PC-3 (cell line): ENCODE measurements at regions not wholly inside any gene's neighbourhood (a gene's known extent, or its start where the extent isn't known, plus 50 kb on each side); places are given as distances from the start of the nearest gene placed in this dataset.

Experiments used
- ATAC-seq: fragments of 200-7000 bp; cut with Tn5 transposase; 2 replicates; pipeline ENCODE4 v1.9.1; 2020; ENCODE audit warnings: mild to moderate bottlenecking, moderate library complexity
- BruUV-seq: library from RNA; stranded (reverse); fragments of 400-500 nt; replicated peaks from 2 replicates; lab custom pipeline; 2021; lab: Mats Ljungman, UMichigan
- CTCF ChIA-PET: fragments of 300-600 bp; sonication (Branson Sonifier 250); formaldehyde crosslinking; loops from one replicate; lab custom pipeline; 2022; ENCODE audit warnings: antibody characterized with exemption; lab: Charles Lee
- POLR2A ChIA-PET: fragments of 300-600 bp; sonication (Branson Sonifier 250); formaldehyde crosslinking; loops from one replicate; lab custom pipeline; 2022; ENCODE audit warnings: antibody characterized with exemption; ENCODE audit not compliant: unreplicated experiment; lab: Charles Lee
- DNase-seq: peaks from one replicate; pipeline ENCODE4 v3.0.0-alpha.2; 2015
- H2AFZ ChIP-seq: fragments of 300-600 bp; sonication (generic); 2 replicates; pipeline ENCODE4 v1.6.0; 2016; ENCODE audit warnings: antibody characterized with exemption, low read length
- H3F3A ChIP-seq: fragments of 300-600 bp; sonication (generic); one replicate; pipeline ENCODE4 v1.6.0; 2017; ENCODE audit warnings: antibody characterized with exemption, low read length, control low read depth, mild to moderate bottlenecking; ENCODE audit not compliant: unreplicated experiment
- H3K27ac ChIP-seq: fragments of 300-600 bp; sonication (generic); 2 replicates; pipeline ENCODE4 v1.5.1; 2016; ENCODE audit warnings: mild to moderate bottlenecking, low read length
- H3K27me3 ChIP-seq: fragments of 300-600 bp; sonication (generic); 2 replicates; pipeline ENCODE4 v1.6.1; 2016; ENCODE audit warnings: low read length, mixed read lengths
- H3K36me3 ChIP-seq: fragments of 300-600 bp; sonication (generic); 2 replicates; pipeline ENCODE4 v1.6.1; 2016; ENCODE audit warnings: low read depth, mixed run types, low read length, mixed read lengths
- H3K4me1 ChIP-seq: fragments of 300-600 bp; sonication (generic); 2 replicates; pipeline ENCODE4 v1.5.1; 2016; ENCODE audit warnings: low read length; ENCODE audit not compliant: insufficient read depth
- H3K4me2 ChIP-seq: fragments of 300-600 bp; sonication (generic); 2 replicates; pipeline ENCODE4 v1.6.0; 2016; ENCODE audit warnings: low read length
- H3K4me3 ChIP-seq: fragments of 300-600 bp; sonication (generic); 2 replicates; pipeline ENCODE4 v1.5.1; 2016; ENCODE audit warnings: mild to moderate bottlenecking, low read length, mixed read lengths
- H3K79me2 ChIP-seq: fragments of 300-600 bp; sonication (generic); 2 replicates; pipeline ENCODE4 v1.6.1; 2017; ENCODE audit warnings: low read length, mixed read lengths
- H3K9ac ChIP-seq: fragments of 300-600 bp; sonication (generic); 2 replicates; pipeline ENCODE4 v1.6.0; 2016; ENCODE audit warnings: mild to moderate bottlenecking, low read length
- H3K9me2 ChIP-seq: fragments of 300-600 bp; sonication (generic); replicated peaks from 2 replicates; pipeline ENCODE4 v1.6.1; 2016; ENCODE audit warnings: mixed run types, low read length, mixed read lengths
- H3K9me3 ChIP-seq: fragments of 300-600 bp; sonication (generic); 2 replicates; pipeline ENCODE4 v1.6.1; 2016; ENCODE audit warnings: low read length, mixed read lengths
- H4K20me1 ChIP-seq: fragments of 300-600 bp; sonication (generic); 2 replicates; pipeline ENCODE4 v1.6.1; 2016; ENCODE audit warnings: low read length, mixed read lengths
- CTCF ChIP-seq: fragments of 300-600 bp; sonication (generic); conservative IDR thresholded peaks from 2 replicates; pipeline ENCODE4 v1.5.1; 2017; ENCODE audit warnings: antibody characterized with exemption, low read depth, mild to moderate bottlenecking, low read length
- EZH2 ChIP-seq: fragments of 300-600 bp; sonication (generic); IDR thresholded peaks from one replicate; pipeline ENCODE4 v1.6.1; 2017; ENCODE audit warnings: antibody characterized with exemption, mild to moderate bottlenecking, low read length; ENCODE audit not compliant: unreplicated experiment
- EZH2phosphoT487 ChIP-seq: fragments of 300-600 bp; sonication (generic); IDR thresholded peaks from 2 replicates; pipeline ENCODE4 v1.6.1; 2018; ENCODE audit warnings: mild to moderate bottlenecking, antibody characterized with exemption, low read length, borderline replicate concordance
- intact Hi-C: fragments of 100-400 bp; cut with micrococcal nuclease; formaldehyde crosslinking; loops from 2 replicates; pipeline ENCODE4 v1.9.0; 2023

GRCh38 chrX:88378406-88378805, 368.6 kb upstream of the CPXCR1 start:
- no TSS peak for BruUV-seq
- no peak overlapping the region for H2AFZ ChIP-seq
- no peak overlapping the region for H3K4me3 ChIP-seq
- no peaks in the 10 kb centered on the region for H3F3A ChIP-seq
- ATAC-seq (no peak), DNase-seq (no peak)
- no peaks in the 10 kb centered on the region for H3K4me1 ChIP-seq
- intact Hi-C loops: no loop called here
- no peaks in the 10 kb centered on the region for H3K27me3 ChIP-seq
- H3K79me2 ChIP-seq: no peaks in the 10 kb centered on the region
- no peaks in the 10 kb centered on the region for H3K36me3 ChIP-seq
- no peak overlapping the region for H3K4me2 ChIP-seq
- no peaks in the 10 kb centered on the region for H3K9me3 ChIP-seq
- ChIA-PET POLR2A (no interaction called here), CTCF (no interaction called here)
- no peak overlapping the region for H3K9ac ChIP-seq
- H4K20me1 ChIP-seq: no peaks in the 10 kb centered on the region
- H3K9me2 ChIP-seq: no peaks in the 10 kb centered on the region
- H3K27ac ChIP-seq: no peak overlapping the region
- TF ChIP-seq EZH2: no peak
- no peak for TF ChIP-seq EZH2phosphoT487
- TF ChIP-seq CTCF: no peak

- peak; percentile 3 for DNase-seq
- Histone ChIP-seq H3K27me3 (no peaks in the 10 kb centered on the region), H3K4me3 (no peak overlapping the region), H3K36me3 (no peaks in the 10 kb centered on the region), H3F3A (no peaks in the 10 kb centered on the region), H3K9me3 (no peaks in the 10 kb centered on the region), H2AFZ (no peak overlapping the region), H3K9ac (no peak overlapping the region), H3K9me2 (no peaks in the 10 kb centered on the region), H3K27ac (no peak overlapping the region), H3K4me1 (no peaks in the 10 kb centered on the region), H3K4me2 (no peak overlapping the region), H3K79me2 (no peaks in the 10 kb centered on the region), H4K20me1 (no peaks in the 10 kb centered on the region)
- TF ChIP-seq CTCF (0 out of 2 replicates have a peak, but pooled peaks have one; percentile 24), EZH2 (no peak), EZH2phosphoT487 (no peak)
- ChIA-PET POLR2A (no interaction called here), CTCF (no interaction called here)
- no peak for ATAC-seq
- intact Hi-C loops: no loop called here
- BruUV-seq: no TSS peak
Observed at GRCh38 chrX:88397551-88397950, 349.5 kb upstream of the CPXCR1 start.

DNA sequence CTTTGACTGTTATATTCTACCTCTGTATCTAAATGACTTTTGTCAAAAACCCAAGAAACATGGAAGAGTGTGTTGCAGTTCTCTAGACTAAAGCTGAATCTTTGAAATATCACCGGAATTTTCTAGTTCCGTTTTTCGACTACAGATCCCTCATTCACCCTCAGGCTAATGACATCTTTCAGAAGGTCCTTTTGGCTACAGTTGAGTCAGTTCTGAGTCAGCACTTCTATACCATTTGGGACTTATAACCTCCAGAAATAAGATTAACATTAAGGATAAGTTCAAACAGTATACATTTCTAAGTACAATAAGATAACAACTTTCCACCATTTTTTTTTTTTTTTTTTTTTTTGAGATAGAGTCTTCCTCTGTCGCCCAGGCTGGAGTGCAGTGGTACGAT, 331.0 kb upstream of the CPXCR1 start:
- CTCF ChIA-PET: no interaction called here
- Histone ChIP-seq H3K27me3 (no peaks in the 10 kb centered on the region), H3K9me3 (no peaks in the 10 kb centered on the region), H3K27ac (no peak overlapping the region), H3K79me2 (no peaks in the 10 kb centered on the region), H3K4me1 (no peaks in the 10 kb centered on the region; the same call in 1 of the 2 replicates), H3F3A (no peaks in the 10 kb centered on the region), H3K4me2 (no peak overlapping the region), H4K20me1 (no peaks in the 10 kb centered on the region), H3K36me3 (no peaks in the 10 kb centered on the region), H3K9me2 (no peaks in the 10 kb centered on the region), H3K9ac (no peak overlapping the region), H2AFZ (no peak overlapping the region), H3K4me3 (no peak overlapping the region)
- TF ChIP-seq EZH2 (no peak), EZH2phosphoT487 (no peak), CTCF (no peak)
- DNase-seq (peak; percentile 61), ATAC-seq (peak; percentile 64)
- BruUV-seq: no TSS peak
- intact Hi-C loops: no loop called here
- POLR2A ChIA-PET: no interaction called here
